ENCODE measurements at regions not wholly inside any gene's neighbourhood (a gene's known extent, or its start where the extent isn't known, plus 50 kb on each side); places are given as distances from the start of the nearest gene placed in this dataset.

DNA sequence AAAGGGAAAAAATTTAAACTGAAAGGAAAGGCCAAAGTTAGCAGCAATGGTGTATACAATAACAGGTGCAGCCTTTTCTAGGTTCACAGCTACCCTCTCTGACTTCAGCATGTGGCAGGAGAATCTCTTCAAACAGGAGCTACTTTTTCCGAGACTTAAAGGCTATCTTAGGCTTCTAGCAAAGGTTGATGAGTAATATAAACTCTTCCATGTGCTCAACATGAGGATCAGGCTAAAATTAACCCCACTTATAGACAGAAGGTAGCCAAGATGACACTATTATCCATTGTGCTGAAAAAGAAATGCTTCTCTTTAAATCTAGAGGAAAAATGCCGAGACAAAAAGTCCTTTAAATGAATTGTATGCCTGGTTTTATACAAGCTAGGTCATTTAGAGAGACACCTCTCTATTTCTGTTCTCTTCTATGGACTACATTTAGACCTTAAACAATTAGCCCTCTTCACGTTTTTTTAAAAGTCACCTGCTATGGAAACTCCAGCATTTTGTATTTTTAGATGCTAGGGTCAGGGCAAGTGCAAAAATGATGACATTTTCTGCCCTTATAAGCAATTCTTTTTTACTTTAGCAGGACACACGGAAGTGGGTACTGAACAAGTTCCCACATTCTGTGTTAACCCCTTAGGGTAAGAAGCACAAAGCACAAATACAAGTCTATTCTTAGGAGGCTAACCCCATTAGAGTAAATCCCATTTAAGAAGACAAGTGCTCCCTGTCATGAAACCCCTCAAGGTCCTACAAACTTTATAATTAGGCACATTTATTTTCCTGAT lies 216.8 kb upstream of the CITED2 start:
- no peak for DNase-seq

DNA sequence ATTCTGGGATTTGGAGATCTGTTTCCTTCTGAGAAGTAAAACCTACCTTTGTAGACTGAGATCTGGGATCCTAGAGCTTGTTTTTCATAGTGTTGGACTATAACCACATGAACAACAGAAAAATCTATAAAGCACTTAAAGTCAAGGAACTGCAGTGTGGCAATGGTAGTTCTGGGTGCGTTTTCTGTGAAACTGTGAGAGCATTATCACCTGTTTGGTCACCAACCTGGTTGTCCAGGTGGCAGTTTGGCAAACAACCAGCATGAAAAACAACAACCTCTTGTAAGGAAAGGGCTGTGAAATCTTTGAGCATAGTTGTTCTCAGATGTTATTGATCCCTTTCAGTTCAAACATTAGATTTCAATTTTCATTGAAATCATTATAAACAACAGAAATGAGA lies 215.8 kb upstream of the CITED2 start:
- no peak for DNase-seq

DNA sequence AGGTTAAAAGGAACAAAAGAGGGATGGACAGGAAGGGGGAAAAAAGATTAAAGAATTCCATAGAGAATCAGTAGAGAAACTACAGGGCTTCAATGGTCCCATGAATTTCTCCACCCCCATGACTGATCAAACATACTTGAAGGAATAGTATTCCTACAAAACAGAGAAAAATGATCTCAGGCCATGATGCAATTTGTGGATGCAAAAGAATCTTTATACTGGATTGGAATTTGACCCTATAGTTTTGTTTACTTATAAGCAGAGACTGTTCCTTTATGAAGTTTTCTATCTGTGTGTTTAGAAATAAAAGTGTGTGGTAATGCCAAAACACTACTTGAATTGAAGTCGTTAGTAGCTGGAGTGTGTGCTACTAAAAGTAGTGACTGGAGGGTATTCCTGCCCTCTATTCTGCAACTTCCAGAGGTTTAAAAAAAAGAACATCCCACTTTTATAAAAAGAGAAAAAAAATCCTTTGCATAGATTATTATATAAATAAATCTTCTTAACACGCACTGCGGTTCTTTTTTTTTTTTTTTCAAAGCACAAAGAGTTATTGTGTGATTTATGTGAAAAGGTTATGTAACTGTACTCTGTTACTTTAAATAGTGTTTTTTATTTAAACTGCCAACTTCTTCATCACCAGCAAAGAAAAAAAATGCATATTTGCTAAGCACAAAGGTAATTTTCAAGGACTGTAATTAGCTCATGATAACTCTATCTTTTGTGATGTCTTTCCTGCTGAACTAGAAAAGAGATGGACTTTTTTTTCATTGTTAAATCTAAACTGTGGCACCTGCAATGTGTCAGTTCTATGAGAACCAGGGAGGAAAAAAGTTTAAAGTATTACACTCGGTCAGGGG lies 214.5 kb upstream of the CITED2 start:
- no peak for DNase-seq

DNA sequence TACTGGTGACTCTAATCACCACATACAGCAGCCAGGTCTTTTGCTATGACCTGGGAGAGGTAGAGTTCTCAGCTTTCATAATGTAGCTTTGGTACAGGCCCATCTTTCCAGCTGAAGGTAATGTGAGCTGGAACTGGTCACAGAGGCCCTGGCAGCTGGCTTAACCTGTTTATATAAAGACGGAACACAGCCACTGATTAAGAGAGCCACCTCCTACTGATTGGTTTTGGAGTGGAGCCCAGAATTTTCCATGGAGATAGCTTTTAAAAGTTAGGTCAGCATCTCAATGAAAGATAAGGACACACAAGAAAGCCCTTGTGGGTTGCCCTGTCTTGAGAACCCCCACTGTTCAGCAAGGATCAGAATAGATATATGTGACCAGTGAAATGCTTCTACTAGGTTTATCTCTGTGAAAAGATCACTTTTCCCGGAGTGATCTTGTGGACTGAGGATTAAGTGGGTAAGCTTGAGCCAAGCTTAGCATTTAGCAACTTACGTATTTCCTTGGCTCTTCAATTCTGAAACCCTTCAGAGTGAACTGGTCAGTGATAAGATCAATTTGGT lies 213.7 kb upstream of the CITED2 start:
- DNase-seq, result no peak

DNA sequence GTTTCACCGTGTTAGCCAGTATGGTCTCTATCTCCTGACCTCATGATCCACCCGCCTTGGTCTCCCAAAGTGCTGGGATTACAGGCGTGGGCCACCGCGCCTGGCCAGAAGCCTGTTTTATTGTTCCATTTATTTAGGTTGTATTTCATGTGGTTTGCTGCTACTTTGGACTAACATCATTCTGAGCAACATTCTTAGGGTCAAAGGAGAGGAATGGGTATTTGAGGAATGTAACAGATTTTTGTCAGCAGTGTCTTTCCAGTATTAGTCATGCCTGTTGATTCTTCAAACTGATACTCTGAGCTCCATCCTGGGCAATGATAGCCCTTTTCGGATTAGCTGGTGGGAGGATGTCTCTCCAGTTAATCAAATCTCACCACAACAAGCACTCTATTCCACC lies 213.0 kb upstream of the CITED2 start:
- no peak for DNase-seq

DNA sequence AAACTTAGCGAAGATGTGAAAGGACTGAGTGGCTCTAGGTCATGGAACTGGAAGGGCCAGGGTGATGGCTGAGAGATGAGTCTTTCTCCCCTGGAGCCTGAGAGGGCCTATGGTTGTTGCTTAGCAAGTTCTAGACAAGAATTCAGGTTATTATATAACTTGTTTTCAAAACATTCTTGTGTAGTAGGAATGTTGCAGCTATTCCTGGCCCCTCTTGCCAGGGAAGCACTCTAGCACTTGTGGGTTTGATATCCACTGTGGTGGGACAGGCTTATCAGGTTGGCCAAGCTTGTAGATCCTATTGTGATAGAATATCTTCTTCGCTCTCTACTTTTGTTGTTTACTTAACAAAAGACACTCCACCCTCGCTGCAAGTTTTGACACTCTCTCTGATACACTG lies 211.8 kb upstream of the CITED2 start:
- no peak for DNase-seq

DNA sequence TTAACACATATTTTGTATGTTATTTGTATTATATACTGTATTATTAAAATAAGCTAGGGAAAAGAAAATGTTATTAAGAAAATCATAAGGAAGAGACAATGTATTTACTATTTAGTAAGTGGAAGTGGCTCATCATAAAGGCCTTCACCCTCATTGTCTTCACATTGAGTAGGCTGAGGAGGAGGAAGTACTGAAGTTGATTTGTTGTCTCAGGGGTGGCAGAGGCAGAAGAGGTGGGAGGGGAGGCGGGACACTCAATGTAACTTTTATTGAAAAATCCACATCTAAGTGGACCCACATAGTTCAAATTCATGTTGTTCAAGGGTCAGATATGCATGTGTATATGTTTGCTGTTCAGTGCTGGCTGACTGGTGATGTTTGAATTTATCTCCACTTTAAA lies 210.2 kb upstream of the CITED2 start:
- DNase-seq, result no peak

DNA sequence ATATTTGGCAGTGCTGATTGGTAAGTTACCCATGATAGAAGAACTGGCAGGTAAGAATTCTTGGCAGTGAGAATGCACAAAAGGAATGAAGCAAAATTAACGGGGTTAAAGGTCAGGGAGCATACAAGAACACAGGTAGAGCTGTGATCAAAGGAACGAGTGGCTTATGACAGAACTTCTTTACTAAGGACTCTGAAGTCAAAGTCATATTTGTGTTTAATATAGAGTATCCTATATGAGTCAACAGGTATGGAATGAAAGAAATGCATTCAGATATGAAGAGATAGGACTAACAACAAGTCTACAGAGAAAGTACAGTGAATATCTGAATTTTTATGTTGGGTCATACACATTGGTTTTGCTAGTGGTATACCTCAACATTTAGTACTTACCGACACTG lies 209.0 kb upstream of the CITED2 start:
- no peak for DNase-seq

DNA sequence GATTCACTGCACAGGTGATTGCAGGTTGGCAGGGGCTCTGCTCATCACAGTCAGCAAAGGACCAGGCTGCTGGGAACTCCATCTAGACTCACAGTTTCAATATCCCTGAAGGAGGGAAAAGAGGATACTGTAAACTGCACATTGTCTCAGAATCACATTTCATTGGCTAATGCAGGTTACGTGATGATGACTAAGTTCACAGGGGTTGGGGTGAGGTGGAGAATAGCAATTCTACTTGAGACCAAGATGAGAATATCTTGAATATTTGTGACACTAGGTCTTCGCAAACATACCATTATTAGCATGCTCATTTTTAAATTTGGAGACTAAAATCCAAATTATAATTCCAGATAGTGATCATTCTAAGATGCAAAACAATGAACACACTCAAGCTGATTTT lies 208.5 kb upstream of the CITED2 start:
- no peak for DNase-seq

DNA sequence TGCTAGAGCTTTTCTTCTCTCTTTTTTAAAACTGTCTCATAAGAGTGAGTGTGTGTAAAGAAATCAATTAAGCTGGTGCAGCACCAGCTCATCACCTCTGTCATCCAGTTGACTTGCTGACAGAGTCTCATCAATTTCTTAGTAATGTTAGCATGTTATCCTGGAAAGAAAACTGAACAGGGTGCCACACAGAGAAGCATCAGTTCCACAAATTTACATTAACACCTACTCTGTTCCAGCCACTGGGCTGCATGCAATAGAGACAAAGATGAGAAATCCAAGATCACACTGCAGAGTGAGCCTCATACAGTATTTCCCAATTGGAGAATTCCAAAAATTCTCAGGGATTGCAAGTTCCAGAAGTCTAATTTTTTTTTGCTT lies 207.0 kb upstream of the CITED2 start:
- DNase-seq, result no peak

DNA sequence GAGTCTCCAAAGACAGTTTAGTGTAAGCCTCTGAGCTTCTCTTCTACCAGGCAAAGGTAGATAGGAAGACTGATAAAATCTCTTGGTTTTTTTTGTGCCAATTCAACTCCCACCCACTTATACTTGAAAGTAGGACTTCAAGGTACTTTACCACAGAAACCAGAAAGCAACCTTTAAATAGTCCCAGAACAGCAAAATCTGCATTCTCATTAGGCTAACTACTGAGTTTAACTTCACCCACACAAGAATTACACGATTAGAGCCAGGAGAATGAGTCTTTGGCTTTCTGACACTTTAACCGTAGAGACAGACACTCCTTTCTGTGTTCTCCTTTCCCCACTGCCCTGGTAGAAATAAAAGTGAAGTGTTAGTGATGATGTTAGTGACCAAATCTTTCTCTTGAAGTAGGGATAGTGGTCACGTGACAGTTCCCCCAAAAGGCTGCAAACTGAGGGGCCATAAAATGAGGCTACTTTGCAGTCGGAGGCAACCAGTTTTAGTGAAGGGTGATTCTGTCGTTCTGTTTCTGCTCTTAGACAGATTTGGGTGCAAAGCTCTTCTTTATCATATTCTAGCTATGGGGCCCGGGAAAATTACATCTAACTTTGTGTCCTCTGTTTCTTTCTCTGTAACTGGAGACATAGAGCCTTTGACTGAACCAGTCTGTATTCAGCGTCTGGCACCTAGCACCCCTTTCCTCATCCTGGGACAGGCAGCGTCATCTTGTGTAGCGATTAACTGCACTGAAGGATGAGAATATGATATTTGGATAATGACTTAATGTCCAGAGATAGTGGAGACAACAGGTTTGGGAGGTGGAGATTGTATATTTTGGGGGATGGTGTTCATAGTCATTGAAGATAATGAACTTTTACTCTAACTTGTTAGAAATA lies 206.4 kb upstream of the CITED2 start:
- DNase-seq, result no peak

DNA sequence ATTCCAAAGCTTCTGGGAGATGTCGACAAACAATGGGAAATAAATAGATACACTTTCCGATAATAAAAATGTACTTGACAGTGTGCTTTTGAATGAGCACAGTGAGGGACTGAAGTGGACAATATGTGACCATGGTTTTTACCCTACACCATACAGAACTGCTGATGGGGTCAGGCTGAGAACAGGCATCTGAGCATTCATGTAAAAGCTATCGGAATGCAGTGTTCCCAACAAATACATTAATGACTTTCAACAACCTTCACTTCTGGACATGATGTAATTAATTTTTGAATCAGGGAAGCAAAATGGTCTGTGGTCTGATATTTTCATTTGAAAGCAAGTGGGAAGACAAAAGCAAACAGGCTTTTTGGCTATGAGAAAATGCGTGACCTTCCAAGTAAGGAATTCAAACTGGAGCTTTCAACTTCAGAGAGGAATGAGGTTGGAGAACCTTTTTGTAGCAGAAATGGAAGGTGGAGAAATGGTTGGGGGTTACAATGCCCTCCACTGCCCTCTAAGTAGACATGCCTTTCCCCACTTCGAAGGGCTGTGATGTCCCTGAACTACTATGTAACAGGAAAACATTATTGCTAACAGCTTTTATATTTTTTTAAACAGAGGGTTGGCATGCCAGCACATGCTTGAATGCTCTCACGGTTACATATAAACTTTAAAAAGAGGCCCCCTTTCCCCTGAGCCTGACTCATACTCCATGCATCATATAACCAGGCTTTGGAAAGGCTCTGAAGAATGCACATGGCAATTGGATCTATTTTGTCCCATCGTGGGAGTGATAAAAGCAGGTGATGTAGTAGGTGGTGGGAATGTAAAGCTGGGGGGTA lies 203.5 kb upstream of the CITED2 start:
- no peak for DNase-seq

DNA sequence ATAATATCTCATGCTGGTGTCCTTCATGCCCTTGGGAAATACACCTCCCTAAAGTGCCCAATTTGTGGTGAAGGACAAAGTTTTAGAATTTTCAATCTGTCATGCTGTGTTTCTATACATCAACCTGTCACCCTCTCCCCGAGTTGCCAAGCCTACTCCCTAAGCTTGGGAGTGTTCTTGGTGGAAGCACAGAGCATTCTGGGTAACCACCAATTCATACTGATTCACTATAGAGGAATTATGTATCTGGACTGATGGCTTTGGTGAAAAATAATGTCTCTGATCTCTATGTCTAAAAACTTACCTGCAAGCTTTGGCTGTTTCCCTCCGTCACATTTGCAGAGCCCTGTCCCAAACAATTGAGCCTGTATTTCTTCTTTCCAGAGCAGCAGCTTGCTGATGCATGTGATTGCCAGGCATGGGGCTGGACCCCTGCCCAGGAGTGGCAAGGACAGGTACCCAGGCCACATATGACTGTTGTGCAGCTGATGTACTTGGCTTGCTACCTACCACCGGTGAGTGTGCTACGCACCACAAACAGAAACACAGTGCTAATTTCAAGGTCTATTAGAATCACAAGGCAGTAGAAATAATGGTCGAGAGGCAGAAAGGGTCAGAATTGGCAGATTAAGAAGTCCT lies 202.8 kb upstream of the CITED2 start:
- DNase-seq, result no peak

DNA sequence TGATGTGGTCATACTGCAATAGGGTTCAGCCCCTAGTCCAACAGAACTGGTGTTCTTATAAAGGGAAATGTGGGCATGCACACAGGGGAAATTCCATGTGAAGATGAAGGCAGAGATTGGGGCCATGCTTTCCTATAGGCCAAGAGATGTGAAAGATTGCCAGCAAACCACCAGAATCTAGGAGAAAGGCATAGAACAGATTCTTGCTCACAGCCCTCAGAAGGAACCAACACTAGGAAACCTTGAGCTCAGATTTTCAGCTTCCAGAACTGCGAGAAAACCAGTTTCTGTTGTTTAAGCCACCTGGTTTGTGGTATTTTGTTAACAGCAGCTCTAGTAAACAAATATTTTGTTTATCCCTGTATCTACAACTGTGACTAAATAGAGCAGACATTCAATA lies 197.6 kb upstream of the CITED2 start:
- DNase-seq, result no peak

DNA sequence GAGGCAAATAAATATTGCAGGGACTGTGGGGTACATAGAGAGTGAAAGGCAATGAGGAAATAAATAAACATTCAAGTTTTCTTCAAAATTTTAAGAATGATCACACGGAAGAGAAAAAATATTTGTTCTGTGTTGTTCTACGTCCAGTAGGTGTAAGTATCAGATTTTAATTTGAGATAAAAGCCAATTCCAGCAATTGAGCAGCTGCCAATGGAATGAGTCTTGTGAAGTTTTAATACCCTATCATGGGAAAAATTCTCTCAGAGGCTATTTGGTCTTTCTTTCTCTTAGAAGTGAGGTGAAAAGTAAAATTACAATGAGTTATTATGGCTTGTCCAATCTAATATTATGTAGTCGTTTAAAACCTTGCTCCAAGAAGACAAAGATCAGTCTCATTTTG lies 195.7 kb upstream of the CITED2 start:
- DNase-seq, result no peak

DNA sequence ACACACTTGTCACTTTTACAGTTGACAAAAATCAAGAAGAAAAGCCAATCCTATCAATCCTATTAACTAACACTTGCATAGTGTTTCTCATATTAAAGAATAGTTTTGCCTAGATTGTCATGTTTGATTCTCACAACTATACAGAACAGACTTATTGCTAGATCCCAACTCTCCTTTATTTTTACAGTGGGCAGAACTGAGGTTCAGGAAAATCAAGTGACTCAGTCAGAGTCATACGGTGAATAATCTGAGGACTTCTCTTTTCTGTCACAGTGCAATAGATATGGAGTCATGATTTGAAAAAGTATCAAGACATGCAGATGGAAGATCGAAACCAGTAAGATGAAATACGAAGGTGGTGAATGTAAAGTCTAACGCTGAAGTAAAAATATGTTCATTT lies 195.1 kb upstream of the CITED2 start:
- DNase-seq, result no peak

DNA sequence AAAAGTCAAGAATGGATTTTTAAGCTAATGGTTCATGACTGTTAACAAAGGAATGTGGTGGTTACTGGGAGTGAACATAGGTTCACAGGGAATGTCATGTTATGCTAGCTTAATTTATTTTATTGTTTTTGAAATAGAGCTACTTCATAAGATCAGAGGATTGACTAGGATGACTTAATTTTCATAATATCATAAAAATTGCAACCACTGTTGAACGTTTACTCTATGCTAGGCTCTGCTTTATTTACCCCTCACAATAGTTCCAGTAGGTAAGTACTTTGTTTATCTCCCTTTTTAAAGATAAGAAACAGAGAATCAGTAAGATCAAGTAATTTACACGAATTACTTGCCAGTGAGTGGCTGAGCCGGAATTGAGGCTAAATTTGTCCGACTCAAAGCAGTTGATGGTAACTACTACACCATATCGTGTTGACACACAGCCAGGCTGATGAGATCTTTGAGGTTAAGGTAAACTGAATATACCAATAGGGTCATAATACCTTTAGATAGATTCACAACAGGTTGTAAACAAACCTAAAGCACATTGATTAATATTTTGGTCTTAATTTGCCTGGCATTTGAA lies 194.6 kb upstream of the CITED2 start:
- DNase-seq, result no peak

DNA sequence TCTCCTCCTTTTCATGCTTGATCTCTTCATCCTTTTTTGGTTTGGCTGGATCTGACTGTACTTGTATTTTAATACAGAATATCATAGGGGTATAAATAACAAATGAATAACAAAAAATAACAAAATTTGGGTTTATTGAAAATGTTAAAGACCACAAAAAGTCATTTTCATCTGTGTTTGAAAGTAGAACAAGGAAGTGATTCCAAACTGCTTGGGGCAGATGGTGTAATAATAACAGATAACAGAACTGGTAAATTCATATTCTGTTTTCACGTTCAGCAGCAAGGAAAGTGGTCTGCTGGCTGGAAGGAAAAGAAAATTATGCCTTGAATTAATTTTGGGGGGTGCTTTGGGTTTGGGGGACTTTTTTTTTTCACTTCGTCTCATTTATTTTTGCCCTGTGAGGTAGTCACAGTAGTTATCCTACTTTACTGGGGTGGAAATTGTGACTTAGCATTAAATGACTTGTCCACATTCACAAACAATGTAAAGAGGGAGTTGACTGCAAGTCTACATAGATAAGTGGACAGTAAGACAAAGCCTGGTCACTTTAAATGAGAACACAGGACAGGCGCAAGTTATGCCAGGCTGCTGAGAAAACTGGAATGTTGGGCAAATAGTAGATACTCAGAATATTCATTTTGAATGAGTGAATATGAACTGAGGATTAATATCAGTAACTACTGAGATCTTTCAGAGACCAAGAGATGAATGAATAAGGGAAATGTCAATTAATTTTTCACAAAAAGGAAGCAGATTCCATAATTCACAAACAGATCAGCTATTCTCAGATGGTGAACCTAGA lies 193.9 kb upstream of the CITED2 start:
- DNase-seq, result no peak

DNA sequence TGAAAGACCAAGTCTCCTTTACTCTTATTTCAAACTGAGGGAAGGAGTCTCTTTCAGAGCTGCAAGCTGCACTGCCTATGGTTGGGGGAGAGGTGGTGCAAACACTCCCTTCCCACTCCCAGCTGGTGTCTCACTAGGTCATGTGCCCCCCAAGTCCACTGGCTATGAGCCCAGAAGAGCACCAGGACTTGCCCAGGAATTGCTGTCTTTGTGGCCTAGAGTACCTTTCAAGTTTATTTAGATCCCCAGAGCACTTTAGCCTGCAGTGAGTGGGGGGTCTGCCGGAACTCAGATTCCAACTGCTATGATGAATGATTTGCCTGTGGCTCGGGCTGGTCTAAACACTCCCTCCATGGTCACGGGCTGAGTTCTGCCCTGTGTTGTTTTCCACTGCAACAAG lies 192.6 kb upstream of the CITED2 start:
- no peak for DNase-seq

DNA sequence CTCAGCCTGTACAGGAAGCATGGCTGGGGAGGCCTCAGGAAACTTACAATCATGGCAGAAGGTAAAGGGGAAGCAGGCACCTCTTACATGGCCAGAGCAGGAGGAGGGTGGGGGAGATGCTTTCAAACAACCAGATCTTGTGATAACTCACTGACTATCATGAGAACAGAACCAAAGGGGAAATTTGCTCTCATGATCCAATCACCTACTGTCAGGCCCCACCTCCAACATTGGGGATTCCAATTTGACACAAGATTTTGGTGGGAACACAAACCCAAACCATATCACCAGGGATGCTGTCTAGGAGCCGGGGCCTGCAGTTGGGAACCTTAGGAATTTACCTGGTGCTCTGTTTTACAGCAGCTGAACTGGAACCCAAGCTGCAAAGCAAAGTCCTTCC lies 191.1 kb upstream of the CITED2 start:
- no peak for DNase-seq

Data from NCI-H446 treated with DMSO at 0.1 percent for 48 hours (cell line).